PFSK-1 (cell line): ENCODE measurements at regions not wholly inside any gene's neighbourhood (a gene's known extent, or its start where the extent isn't known, plus 50 kb on each side); places are given as distances from the start of the nearest gene placed in this dataset.

Source experiments
- TAF1 ChIP-seq: IDR thresholded peaks from 2 replicates; pipeline ENCODE4 v1.6.1; 2012; ENCODE audit warnings: low read length, control low read depth, borderline replicate concordance; ENCODE audit not compliant: insufficient read depth
- TF ChIP-seq, protein P1 (sequence below), 2 experiments: IDR thresholded peaks; 2 replicates each; pipeline versions ENCODE4 v1.6.1 to v1.8.0; 2011 to 2012; ENCODE audit warnings: low read depth in 2 of 2, low read length in 2 of 2, control low read depth in 1 of 2, inconsistent platforms in 1 of 2, mild to moderate bottlenecking in 1 of 2, moderate library complexity in 1 of 2; ENCODE audit not compliant: insufficient read depth in 1 of 2

DNA sequence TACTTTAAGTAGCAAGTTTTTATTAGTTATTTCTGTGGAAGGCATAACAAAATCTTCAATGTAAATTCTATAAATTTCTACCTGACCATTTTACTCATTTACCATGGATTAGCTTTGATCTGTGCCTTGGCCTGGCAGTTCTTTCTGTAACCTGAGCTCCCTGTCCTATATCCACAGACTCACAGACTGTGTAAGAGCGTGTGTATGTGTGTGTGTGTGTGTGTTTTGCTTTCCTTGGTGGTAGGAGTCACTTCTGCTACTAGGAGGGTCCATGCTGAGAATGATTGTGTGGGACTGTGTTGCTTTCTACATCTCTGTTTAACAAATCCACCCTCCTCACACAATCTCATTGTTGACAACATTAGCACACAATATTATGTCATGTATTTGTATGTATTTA, 221.2 kb upstream of the PELI2 start:
- TF ChIP-seq, protein P1, sequence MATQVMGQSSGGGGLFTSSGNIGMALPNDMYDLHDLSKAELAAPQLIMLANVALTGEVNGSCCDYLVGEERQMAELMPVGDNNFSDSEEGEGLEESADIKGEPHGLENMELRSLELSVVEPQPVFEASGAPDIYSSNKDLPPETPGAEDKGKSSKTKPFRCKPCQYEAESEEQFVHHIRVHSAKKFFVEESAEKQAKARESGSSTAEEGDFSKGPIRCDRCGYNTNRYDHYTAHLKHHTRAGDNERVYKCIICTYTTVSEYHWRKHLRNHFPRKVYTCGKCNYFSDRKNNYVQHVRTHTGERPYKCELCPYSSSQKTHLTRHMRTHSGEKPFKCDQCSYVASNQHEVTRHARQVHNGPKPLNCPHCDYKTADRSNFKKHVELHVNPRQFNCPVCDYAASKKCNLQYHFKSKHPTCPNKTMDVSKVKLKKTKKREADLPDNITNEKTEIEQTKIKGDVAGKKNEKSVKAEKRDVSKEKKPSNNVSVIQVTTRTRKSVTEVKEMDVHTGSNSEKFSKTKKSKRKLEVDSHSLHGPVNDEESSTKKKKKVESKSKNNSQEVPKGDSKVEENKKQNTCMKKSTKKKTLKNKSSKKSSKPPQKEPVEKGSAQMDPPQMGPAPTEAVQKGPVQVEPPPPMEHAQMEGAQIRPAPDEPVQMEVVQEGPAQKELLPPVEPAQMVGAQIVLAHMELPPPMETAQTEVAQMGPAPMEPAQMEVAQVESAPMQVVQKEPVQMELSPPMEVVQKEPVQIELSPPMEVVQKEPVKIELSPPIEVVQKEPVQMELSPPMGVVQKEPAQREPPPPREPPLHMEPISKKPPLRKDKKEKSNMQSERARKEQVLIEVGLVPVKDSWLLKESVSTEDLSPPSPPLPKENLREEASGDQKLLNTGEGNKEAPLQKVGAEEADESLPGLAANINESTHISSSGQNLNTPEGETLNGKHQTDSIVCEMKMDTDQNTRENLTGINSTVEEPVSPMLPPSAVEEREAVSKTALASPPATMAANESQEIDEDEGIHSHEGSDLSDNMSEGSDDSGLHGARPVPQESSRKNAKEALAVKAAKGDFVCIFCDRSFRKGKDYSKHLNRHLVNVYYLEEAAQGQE (IDR thresholded peaks at IDR 0.05; ENCODE audit: insufficient read depth in 1 of 2, low read depth in 2 of 2, low read length in 2 of 2), result no peak
- TF ChIP-seq TAF1, result no peak
